Testis (tissue), 2 donors: ENCODE measurements at regions not wholly inside any gene's neighbourhood (a gene's known extent, or its start where the extent isn't known, plus 50 kb on each side); places are given as distances from the start of the nearest gene placed in this dataset.

Experiments
- POLR2A ChIP-seq: fragments of 450-650 bp; IDR thresholded peaks from one replicate; pipeline ENCODE4 v1.6.1; 2017; ENCODE audit warnings: antibody characterized with exemption, mild to moderate bottlenecking, moderate library complexity
- TF ChIP-seq, protein P1 (sequence below), 3 experiments: fragments of 450-650 bp in 2 of 3; fragments of 200-600 bp in 1 of 3; sonication (generic) in 1 of 3; IDR thresholded peaks; one replicate each; pipeline ENCODE4 v1.5.1; 2016 to 2019; ENCODE audit warnings: antibody characterized with exemption in 3 of 3, mild to moderate bottlenecking in 2 of 3, moderate library complexity in 1 of 3

DNA sequence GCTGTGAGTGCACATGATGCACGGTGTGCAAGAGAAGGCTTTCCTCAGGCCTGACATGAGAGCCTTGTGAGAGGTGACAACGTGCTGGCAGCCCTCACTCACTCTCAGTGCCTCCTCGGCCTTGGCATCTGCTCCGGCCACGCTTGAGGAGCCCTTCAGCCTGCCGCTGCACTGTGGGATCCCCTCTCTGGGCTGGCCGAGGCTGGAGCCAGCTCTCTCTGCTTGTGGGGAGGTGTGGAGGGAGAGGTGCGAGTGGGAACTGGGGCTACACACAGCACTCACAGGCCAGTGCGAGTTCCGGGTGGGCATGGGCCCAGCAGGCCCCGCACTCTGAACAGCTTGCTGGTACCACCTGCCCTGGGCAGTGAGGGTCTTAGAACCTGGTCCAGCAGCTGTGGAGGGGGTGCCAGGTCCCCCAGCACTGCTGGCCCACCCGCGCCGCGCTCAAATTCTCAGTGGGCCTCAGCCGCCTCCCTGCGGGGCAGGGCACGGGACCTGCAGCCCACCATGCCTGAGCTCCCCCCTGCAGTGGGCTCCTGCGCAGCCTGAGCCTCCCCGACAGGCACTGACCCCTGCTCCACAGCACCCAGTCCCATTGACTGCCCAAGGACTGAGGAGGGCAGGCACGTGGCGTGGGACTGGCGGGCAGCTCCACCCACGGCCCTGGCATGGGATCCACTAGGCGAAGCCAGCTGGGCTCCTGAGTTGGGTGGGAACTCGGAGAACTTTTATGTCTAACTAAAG lies 74.9 kb upstream of the BMP5 start:
- TF ChIP-seq, protein P1, sequence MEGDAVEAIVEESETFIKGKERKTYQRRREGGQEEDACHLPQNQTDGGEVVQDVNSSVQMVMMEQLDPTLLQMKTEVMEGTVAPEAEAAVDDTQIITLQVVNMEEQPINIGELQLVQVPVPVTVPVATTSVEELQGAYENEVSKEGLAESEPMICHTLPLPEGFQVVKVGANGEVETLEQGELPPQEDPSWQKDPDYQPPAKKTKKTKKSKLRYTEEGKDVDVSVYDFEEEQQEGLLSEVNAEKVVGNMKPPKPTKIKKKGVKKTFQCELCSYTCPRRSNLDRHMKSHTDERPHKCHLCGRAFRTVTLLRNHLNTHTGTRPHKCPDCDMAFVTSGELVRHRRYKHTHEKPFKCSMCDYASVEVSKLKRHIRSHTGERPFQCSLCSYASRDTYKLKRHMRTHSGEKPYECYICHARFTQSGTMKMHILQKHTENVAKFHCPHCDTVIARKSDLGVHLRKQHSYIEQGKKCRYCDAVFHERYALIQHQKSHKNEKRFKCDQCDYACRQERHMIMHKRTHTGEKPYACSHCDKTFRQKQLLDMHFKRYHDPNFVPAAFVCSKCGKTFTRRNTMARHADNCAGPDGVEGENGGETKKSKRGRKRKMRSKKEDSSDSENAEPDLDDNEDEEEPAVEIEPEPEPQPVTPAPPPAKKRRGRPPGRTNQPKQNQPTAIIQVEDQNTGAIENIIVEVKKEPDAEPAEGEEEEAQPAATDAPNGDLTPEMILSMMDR (IDR thresholded peaks at IDR 0.05), result no peak
- TF ChIP-seq POLR2A, result no peak
